GM19023 (cell line): ENCODE measurements at regions not wholly inside any gene's neighbourhood (a gene's known extent, or its start where the extent isn't known, plus 50 kb on each side); places are given as distances from the start of the nearest gene placed in this dataset.
"Not testable (repeated sequence)": the region's sequence is repeated elsewhere in the genome, so short reads cannot be mapped to it uniquely, and the experiment has no call there.

Experiments used
- ATAC-seq: cut with Tn5 transposase; IDR thresholded peaks from one replicate; pipeline ENCODE4 v1.9.1; 2021; ENCODE audit warnings: mild to moderate bottlenecking, moderate library complexity; ENCODE audit not compliant: unreplicated experiment

DNA sequence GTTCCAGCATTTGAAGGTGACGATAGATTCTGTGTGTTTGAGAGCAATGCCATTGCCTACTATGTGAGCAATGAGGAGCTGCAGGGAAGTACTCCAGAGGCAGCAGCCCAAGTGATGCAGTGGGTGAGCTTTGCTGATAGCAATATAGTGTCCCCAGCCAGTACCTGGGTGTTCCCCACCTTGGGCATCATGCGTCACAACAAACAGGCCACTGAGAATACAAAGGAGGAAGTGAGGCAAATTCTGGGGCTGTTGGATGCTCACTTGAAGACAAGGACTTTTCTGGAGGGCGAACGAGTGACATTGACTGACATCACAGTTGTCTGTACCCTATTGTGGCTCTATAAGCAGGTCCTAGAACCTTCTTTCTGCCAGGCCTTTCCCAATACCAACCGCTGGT, 142.0 kb downstream of the PLS3 start:
- peak; percentile 54 for ATAC-seq

GRCh38 chrX:115709039-115709438, 148.1 kb downstream of the PLS3 start:
- no peak for ATAC-seq

- ATAC-seq: no peak
These were observed 151.5 kb downstream of the PLS3 start for GRCh38 chrX:115712484-115712883.

DNA sequence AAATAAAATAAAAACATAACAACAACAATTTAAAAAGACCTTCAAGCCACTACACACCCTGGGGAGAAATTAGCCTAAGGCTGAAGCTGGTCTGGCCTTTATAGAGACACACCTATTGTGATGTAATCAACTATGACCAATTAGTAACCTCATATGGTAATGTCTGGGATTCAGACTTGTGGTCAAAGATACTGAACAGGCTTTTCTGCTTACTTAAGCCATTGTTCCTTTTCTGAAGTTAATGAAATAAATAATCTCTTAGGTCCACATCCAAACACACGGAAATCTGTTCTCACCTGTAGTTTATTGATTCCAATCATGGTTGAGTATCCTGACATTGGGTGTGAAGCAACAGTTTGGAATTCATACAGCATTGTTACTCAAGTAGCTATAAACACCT, 152.5 kb downstream of the PLS3 start:
- no peak for ATAC-seq

GRCh38 chrX:115719171-115719570, 158.2 kb downstream of the PLS3 start:
- ATAC-seq: no peak

- not testable (repeated sequence) for ATAC-seq
These were observed 161.9 kb downstream of the PLS3 start for GRCh38 chrX:115722724-115723433.

DNA sequence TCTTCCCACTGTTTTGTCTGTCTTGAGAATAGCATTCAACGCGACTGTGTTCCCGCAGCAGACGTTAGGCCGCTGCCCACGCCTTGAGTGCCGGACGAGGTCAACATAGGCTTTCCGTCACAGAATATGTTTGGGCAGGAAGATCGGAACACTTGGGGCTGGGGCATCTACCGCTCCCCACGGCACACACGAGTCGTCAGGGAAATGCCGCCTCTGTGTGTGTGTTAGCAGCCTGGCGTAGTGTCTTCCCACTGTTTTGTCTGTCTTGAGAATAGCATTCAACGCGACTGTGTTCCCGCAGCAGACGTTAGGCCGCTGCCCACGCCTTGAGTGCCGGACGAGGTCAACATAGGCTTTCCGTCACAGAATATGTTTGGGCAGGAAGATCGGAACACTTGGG, 164.4 kb downstream of the PLS3 start:
- ATAC-seq: not testable (repeated sequence)

DNA sequence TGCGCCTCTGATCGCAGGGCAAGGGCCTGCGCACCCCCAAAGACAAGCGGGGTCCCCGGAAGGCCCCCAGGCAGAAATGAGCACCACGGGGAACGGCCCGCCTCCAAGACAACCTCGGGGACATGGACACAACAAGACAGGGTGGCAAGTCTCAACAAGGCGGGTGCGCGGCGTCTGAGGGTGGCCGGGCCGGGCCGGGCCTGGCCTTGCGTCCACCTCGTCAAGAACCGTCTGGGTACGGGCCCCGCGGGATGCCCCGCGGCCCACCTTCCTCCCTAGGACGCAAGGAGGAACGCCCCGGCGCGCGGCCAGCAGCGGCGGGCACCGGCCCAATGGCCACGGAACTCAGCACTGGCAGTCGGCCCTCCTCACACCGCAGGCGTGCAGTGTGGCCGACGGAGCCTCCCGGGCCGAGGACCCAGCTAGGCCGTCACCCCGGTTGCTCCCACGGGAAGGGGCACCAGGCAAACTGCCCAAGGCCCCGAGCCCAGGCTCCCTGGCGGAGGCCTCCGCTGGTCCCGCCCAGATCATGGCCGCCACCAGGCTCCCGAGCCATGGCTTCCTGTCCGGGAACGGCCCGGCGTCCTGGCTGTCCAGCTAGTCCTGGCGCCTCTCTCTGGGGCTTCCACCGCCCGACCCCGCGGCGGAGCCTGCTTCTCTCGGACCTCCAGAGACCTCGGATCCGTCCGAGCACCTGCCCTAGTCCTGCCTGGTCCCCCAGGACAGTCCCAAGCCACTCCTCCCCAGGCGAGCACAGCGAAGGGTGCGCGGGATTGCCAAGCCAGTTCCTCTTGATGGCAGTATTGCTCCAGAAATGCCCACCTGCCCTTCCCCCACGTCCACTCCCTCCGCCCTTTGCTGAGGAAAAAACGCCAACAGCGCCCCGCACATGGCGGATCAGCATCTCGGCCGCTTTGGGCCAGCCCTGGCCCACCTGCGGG, 167.1 kb downstream of the PLS3 start:
- not testable (repeated sequence) for ATAC-seq

- ATAC-seq: not testable (repeated sequence)
These were observed 171.6 kb downstream of the PLS3 start for GRCh38 chrX:115732530-115732929.

GRCh38 chrX:115735269-115735668, 174.3 kb downstream of the PLS3 start:
- not testable (repeated sequence) for ATAC-seq
